Muscle of back (tissue), 3 donors: ENCODE measurements at regions not wholly inside any gene's neighbourhood (a gene's known extent, or its start where the extent isn't known, plus 50 kb on each side); places are given as distances from the start of the nearest gene placed in this dataset.

Source experiments
- DNase-seq, 3 donors: peaks; one replicate each; pipeline versions ENCODE4 v3.0.0 to v3.0.0-alpha.2; 2013

GRCh38 chr14:97719931-97720330 lies 922.7 kb downstream of the VRK1 start:
- no peak for DNase-seq

- DNase-seq: peak in 1 of 3 donors; percentile 4
These were observed 926.2 kb downstream of the VRK1 start for GRCh38 chr14:97723351-97723750.

GRCh38 chr14:97723819-97724218 lies 926.6 kb downstream of the VRK1 start:
- DNase-seq: no peak

- no peak for DNase-seq
These were observed 927.1 kb downstream of the VRK1 start for GRCh38 chr14:97724265-97724731.

- no peak for DNase-seq
These were observed 929.5 kb downstream of the VRK1 start for GRCh38 chr14:97726676-97727075.

- DNase-seq: no peak
These were observed 933.5 kb downstream of the VRK1 start for GRCh38 chr14:97730706-97731105.

GRCh38 chr14:97731800-97732199 lies 934.6 kb downstream of the VRK1 start:
- DNase-seq: no peak

GRCh38 chr14:97747316-97747715 lies 950.1 kb downstream of the VRK1 start:
- no peak for DNase-seq

- DNase-seq: no peak
These were observed 951.4 kb downstream of the VRK1 start for GRCh38 chr14:97748616-97749015.

GRCh38 chr14:97757491-97757890 lies 960.3 kb downstream of the VRK1 start:
- no peak for DNase-seq

GRCh38 chr14:97760050-97760449 lies 962.9 kb downstream of the VRK1 start:
- no peak for DNase-seq

GRCh38 chr14:97762386-97762785 lies 965.2 kb downstream of the VRK1 start:
- DNase-seq: no peak

- no peak for DNase-seq
These were observed 974.3 kb downstream of the VRK1 start for GRCh38 chr14:97771340-97772045.

- DNase-seq: no peak
These were observed 976.4 kb downstream of the VRK1 start for GRCh38 chr14:97773598-97773997.

- peak in 1 of 3 donors; percentile 2 for DNase-seq
These were observed 979.8 kb downstream of the VRK1 start for GRCh38 chr14:97776890-97777558.

GRCh38 chr14:97777622-97778355 lies 980.6 kb downstream of the VRK1 start:
- no peak for DNase-seq

GRCh38 chr14:97779140-97779539 lies 982.0 kb downstream of the VRK1 start:
- DNase-seq: no peak

GRCh38 chr14:97780804-97781203 lies 983.6 kb downstream of the VRK1 start:
- no peak for DNase-seq

- DNase-seq: no peak
These were observed 984.8 kb downstream of the VRK1 start for GRCh38 chr14:97781961-97782360.

GRCh38 chr14:97782871-97783414 lies 985.8 kb downstream of the VRK1 start:
- DNase-seq: no peak

- DNase-seq: no peak
These were observed 988.3 kb downstream of the VRK1 start for GRCh38 chr14:97785495-97785894.

- no peak for DNase-seq
These were observed 991.2 kb downstream of the VRK1 start for GRCh38 chr14:97788364-97788763.
